Calu3 (cell line): ENCODE measurements at regions not wholly inside any gene's neighbourhood (a gene's known extent, or its start where the extent isn't known, plus 50 kb on each side); places are given as distances from the start of the nearest gene placed in this dataset.

ENCODE experiments used
- BruUV-seq: library from RNA; stranded (reverse); fragments of 400-500 nt; replicated peaks from 2 replicates; lab custom pipeline; 2021; lab: Mats Ljungman, UMichigan
- CTCF ChIA-PET: fragments of 300-600 bp; sonication (Branson Sonifier 250); formaldehyde crosslinking; loops from one replicate; lab custom pipeline; 2022; ENCODE audit warnings: antibody characterized with exemption; lab: Charles Lee
- DNase-seq: peaks from one replicate; pipeline ENCODE4 v3.0.0; 2022
- H3K27ac Mint-ChIP-seq: one replicate; pipeline ENCODE4 v1.8.0; 2022; ENCODE audit warnings: mixed read lengths; ENCODE audit not compliant: unreplicated experiment
- H3K27me3 Mint-ChIP-seq: one replicate; pipeline ENCODE4 v1.8.0; 2022; ENCODE audit warnings: mixed read lengths; ENCODE audit not compliant: unreplicated experiment
- H3K36me3 Mint-ChIP-seq: one replicate; pipeline ENCODE4 v1.8.0; 2022; ENCODE audit warnings: mild to moderate bottlenecking, moderate library complexity, mixed read lengths; ENCODE audit not compliant: insufficient read depth, unreplicated experiment
- H3K4me1 Mint-ChIP-seq: one replicate; pipeline ENCODE4 v1.8.0; 2022; ENCODE audit warnings: mild to moderate bottlenecking, low read depth, mixed read lengths; ENCODE audit not compliant: unreplicated experiment
- H3K4me3 Mint-ChIP-seq: one replicate; pipeline ENCODE4 v1.8.0; 2022; ENCODE audit warnings: mild to moderate bottlenecking, low read depth, moderate library complexity, mixed read lengths; ENCODE audit not compliant: unreplicated experiment
- H3K9me3 Mint-ChIP-seq: one replicate; pipeline ENCODE4 v1.8.0; 2022; ENCODE audit warnings: low read depth, mixed read lengths; ENCODE audit not compliant: unreplicated experiment
- intact Hi-C: fragments of 100-400 bp; cut with micrococcal nuclease; formaldehyde crosslinking; loops from one replicate; pipeline ENCODE4 v1.10.0; 2022; ENCODE audit not compliant: unreplicated experiment
- TF ChIP-seq, protein P1 (sequence below): fragments of 200-600 bp; IDR thresholded peaks from one replicate; pipeline ENCODE4 v1.8.0; 2022; ENCODE audit warnings: antibody characterized with exemption; ENCODE audit not compliant: unreplicated experiment

DNA sequence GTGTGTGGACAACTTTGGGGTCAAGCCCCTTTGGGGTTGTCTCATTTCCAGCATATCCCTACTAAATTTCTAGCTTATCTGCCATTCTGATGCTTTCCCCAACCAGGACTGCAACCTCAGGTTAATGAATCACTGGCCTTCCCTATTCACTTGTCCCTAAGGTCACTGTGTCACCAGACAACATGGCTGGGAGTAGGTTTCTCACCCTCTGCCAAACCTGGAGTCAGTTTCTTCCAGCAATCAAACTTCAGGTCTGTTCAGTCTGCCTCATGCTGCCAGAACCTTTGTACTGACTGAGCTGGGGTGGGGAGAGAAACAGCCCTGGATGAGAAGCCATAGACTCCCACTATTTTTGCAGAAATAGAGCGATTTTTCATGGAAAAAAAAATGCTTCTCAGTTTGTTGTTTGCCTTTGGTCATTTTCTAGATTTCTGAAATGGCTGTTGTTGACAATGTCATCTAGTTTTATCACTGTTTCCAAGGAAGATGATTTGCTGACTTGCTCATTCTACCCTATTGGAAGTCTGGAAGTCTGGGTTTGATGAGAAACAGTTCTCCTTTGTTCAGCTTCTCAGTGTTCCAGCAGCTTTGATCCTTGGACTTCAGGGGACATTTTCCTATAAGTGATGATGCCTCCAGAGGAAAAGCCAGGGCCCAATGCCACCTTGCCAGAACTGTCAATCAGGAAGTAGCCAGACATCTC is 74.8 kb upstream of the IL12A start:
- no peaks in the 10 kb centered on the region for H3K27me3 Mint-ChIP-seq
- no peak for DNase-seq
- BruUV-seq: no TSS peak
- no peak overlapping the region for H3K4me3 Mint-ChIP-seq
- H3K27ac Mint-ChIP-seq: no peak overlapping the region
- peaks cover 24% of the 10 kb centered on the region for H3K4me1 Mint-ChIP-seq
- TF ChIP-seq, protein P1, sequence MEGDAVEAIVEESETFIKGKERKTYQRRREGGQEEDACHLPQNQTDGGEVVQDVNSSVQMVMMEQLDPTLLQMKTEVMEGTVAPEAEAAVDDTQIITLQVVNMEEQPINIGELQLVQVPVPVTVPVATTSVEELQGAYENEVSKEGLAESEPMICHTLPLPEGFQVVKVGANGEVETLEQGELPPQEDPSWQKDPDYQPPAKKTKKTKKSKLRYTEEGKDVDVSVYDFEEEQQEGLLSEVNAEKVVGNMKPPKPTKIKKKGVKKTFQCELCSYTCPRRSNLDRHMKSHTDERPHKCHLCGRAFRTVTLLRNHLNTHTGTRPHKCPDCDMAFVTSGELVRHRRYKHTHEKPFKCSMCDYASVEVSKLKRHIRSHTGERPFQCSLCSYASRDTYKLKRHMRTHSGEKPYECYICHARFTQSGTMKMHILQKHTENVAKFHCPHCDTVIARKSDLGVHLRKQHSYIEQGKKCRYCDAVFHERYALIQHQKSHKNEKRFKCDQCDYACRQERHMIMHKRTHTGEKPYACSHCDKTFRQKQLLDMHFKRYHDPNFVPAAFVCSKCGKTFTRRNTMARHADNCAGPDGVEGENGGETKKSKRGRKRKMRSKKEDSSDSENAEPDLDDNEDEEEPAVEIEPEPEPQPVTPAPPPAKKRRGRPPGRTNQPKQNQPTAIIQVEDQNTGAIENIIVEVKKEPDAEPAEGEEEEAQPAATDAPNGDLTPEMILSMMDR: no peak
- no peaks in the 10 kb centered on the region for H3K36me3 Mint-ChIP-seq
- intact Hi-C loops: no loop called here
- no peaks in the 10 kb centered on the region for H3K9me3 Mint-ChIP-seq
- CTCF ChIA-PET: interaction anchor here (0.7 to 0.8 kb wide), 2 partner anchors 29 to 271 kb away, joined by 3 read pairs; no protein-coding TSS in a partner anchor

DNA sequence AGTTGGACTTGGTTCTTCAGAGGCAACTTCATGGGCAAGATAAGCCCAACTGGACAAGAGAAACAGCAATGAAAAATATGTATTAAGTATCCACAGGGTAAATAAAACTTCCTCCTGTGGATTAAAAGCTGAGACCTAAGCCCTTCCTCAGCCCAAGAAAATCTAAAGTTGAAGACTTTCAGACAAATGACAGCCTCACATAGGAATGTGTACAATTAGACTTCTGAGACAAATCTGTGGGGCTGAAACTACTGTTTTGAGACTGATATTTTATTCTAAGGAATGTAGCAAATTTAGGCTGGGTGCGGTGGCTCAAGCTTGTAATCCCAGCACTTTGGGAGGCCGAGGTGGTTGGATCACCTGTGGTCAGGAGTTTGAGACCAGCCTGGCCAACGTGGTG is 74.2 kb upstream of the IL12A start:
- H3K9me3 Mint-ChIP-seq: no peaks in the 10 kb centered on the region
- H3K27me3 Mint-ChIP-seq: no peaks in the 10 kb centered on the region
- BruUV-seq: no TSS peak
- H3K27ac Mint-ChIP-seq: no peak overlapping the region
- no peak for DNase-seq
- TF ChIP-seq, protein P1: no peak
- no peaks in the 10 kb centered on the region for H3K36me3 Mint-ChIP-seq
- intact Hi-C loops: no loop called here
- CTCF ChIA-PET: interaction anchor here (0.5 to 0.8 kb wide), 3 partner anchors 21 to 272 kb away, joined by 3 read pairs; no protein-coding TSS in a partner anchor
- no peak overlapping the region for H3K4me3 Mint-ChIP-seq
- peaks cover 24% of the 10 kb centered on the region for H3K4me1 Mint-ChIP-seq

DNA sequence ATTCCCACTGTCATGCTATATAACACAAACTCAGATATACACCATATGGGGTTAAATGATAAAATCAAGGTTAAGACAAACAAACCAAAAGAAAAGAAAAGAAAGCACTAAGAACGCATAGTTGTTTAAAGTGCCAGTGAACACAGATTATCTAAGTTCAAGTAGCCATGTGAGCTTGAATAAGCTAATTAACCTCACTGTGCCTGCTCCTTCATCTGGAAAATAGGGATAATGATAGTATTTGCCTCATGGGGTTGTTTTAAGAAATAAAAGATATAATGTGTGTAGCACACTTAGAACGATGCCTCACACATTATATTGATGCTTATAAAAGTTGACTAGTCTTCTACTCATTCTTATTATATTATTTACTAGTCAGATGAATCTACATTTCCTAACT is 72.6 kb upstream of the IL12A start:
- intact Hi-C loops: no loop called here
- Mint-ChIP-seq H3K27ac (no peak overlapping the region), H3K9me3 (no peaks in the 10 kb centered on the region), H3K4me1 (peaks cover 21% of the 10 kb centered on the region), H3K36me3 (no peaks in the 10 kb centered on the region), H3K27me3 (no peaks in the 10 kb centered on the region), H3K4me3 (no peak overlapping the region)
- CTCF ChIA-PET: interaction anchor here (1.0 kb wide), 1 partner anchor 13 kb away, joined by 4 read pairs; no protein-coding TSS in a partner anchor
- TF ChIP-seq, protein P1: no peak
- DNase-seq: no peak
- BruUV-seq: no TSS peak

DNA sequence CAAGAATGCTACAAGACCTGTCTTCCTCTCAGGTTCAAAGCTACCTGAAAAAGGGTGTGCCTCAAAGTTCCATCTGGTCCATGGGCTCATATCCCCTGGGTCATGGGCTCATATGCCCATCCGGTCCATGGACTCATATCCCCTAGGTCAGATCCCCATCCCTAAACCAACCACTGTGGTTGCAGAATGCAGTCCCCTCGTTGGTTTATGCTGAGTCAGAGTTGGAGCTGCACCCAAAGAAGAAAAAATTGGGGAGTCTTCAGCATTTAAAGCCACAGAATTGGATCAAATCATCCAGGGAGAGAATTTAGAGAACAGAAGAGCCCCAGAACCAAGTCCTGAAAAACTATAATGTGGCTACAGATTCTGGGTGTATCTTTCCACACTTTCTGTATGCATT is 71.5 kb upstream of the IL12A start:
- no peak for DNase-seq
- H3K9me3 Mint-ChIP-seq: no peaks in the 10 kb centered on the region
- TF ChIP-seq, protein P1: no peak
- H3K4me1 Mint-ChIP-seq: peaks cover 10% of the 10 kb centered on the region
- H3K4me3 Mint-ChIP-seq: no peak overlapping the region
- BruUV-seq: no TSS peak
- intact Hi-C loops: no loop called here
- no peaks in the 10 kb centered on the region for H3K27me3 Mint-ChIP-seq
- H3K36me3 Mint-ChIP-seq: no peaks in the 10 kb centered on the region
- H3K27ac Mint-ChIP-seq: no peak overlapping the region
- CTCF ChIA-PET: no interaction called here
